Astrocyte of the spinal cord (primary cell): ENCODE measurements at regions not wholly inside any gene's neighbourhood (a gene's known extent, or its start where the extent isn't known, plus 50 kb on each side); places are given as distances from the start of the nearest gene placed in this dataset.
"Not testable (repeated sequence)": the region's sequence is repeated elsewhere in the genome, so short reads cannot be mapped to it uniquely, and the experiment has no call there.

ENCODE experiments used
- DNase-seq: peaks from one replicate; pipeline ENCODE4 v3.0.0; 2011; ENCODE audit warnings: low read depth, low spot score
- H3K4me3 ChIP-seq: 2 replicates; pipeline ENCODE4 v1.5.1; 2011; ENCODE audit warnings: low read depth, mild to moderate bottlenecking, low read length, moderate library complexity
- in situ Hi-C: cut with HindIII; loops from 2 replicates; pipeline ENCODE4 v1.10.0; 2017; ENCODE audit warnings: low sequenced_read_pairs
- TF ChIP-seq, protein P1 (sequence below): IDR thresholded peaks from 2 replicates; pipeline ENCODE4 v1.5.1; 2012; ENCODE audit warnings: low read depth, mild to moderate bottlenecking, low read length, inconsistent platforms

DNA sequence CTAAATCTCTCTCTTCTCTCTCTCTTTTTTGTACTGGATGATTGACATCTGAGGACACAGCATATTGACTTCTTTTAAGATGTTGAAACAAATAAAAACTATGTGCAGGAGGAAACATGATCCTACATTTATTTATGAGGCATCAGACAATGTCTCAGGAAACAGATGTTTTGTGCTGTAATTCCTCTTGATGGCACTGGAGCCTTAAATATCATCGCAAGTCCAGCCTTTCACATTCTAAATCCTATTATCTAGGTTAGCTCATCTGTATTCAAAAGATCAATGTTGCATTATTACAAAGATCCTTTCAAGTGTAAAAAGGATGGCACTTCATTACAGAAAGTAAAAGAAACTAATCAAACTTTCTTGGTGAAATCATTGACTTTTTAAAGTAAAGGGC, 63.9 kb downstream of the MAT2B start:
- TF ChIP-seq, protein P1, sequence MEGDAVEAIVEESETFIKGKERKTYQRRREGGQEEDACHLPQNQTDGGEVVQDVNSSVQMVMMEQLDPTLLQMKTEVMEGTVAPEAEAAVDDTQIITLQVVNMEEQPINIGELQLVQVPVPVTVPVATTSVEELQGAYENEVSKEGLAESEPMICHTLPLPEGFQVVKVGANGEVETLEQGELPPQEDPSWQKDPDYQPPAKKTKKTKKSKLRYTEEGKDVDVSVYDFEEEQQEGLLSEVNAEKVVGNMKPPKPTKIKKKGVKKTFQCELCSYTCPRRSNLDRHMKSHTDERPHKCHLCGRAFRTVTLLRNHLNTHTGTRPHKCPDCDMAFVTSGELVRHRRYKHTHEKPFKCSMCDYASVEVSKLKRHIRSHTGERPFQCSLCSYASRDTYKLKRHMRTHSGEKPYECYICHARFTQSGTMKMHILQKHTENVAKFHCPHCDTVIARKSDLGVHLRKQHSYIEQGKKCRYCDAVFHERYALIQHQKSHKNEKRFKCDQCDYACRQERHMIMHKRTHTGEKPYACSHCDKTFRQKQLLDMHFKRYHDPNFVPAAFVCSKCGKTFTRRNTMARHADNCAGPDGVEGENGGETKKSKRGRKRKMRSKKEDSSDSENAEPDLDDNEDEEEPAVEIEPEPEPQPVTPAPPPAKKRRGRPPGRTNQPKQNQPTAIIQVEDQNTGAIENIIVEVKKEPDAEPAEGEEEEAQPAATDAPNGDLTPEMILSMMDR: peak; percentile 27
- H3K4me3 ChIP-seq: no peak overlapping the region
- peak; percentile 27 for DNase-seq
- in situ Hi-C loops: no loop called here

DNA sequence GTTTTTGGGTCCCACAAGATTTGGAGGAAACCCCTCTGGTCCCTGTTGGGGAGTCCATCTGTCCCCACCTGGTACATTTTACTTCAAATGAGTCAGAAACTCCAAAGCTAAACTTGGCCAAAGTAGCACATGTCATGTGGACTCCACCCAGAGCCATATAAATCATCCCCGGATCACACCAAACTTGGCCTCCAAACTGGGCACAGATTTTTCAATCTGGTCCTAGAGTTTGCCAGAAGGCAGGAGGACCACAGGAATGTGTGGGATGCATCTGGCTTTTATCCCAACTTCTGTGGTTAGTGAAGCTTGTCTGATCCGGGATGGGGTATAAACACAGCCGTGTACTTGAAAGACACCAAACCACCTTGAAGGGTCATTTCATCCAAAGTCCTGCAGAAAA, 66.3 kb downstream of the MAT2B start:
- H3K4me3 ChIP-seq: no peak overlapping the region
- in situ Hi-C loops: no loop called here
- DNase-seq: peak; percentile 89
- TF ChIP-seq, protein P1: no peak

DNA sequence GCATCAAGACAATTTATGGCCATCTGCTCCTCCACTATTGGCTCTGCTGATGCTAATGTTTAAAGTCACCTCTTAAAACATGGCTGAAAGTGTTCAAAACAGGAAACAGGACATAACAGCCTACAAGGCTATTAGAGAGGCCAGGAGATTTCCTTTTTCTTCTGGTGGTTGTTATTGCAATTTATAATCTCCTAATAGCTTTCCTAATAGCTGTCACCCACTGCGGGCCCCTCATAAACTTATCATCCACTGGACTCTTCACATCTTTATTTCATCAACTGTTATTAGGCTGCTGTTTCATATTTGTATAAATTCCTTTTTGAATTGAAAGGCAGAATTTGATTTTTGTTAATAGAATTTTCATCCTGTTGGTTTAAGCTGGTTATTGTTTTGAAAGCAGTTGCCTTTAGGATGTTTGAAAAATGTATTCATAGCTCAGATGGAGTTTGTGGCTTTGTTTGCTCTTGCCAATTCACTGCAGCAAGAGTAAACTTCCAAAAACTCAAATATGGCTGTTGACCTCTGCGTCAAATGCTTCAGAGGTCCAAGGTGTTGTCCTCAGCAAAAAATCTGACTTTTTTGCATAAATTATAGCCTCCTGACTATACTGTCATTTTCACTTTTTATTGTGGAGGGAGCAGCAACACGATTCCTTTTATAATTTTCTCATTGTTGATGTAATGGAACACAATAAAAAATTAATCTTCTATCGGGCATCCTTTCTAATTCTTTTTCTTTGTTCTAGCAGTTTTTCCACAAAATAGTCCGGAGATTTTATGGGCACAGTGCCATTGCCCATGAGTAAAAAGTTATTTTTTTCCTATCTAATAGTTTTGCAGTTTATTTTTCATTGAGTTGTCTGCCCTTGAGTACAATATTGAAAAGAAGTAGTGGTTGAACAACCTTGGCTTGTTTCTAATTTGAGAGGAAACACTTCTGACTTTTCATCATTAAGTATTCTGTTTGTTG, 69.3 kb downstream of the MAT2B start:
- no peak for DNase-seq
- no peak overlapping the region for H3K4me3 ChIP-seq
- TF ChIP-seq, protein P1: no peak
- in situ Hi-C loops: no loop called here

DNA sequence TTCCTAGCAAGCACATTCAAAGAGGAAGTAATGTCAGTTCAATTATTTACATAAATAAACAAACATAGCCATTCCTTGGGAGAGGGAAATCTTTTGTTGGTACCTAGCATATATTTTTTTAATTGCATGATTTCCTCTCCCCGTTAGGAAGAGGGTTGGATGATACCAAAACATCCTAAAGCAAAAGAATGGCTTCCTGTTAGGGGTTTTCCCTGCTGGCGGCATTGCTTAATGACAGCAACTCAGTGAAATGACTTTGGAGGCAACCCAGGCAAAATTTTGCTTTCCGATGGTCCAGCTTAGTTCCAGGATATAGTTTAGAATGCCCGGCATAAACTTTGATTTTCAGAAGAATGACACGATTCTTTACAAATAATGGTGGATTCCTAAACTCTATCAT, 73.2 kb downstream of the MAT2B start:
- DNase-seq: no peak
- no peak overlapping the region for H3K4me3 ChIP-seq
- in situ Hi-C loops: no loop called here
- TF ChIP-seq, protein P1: no peak

DNA sequence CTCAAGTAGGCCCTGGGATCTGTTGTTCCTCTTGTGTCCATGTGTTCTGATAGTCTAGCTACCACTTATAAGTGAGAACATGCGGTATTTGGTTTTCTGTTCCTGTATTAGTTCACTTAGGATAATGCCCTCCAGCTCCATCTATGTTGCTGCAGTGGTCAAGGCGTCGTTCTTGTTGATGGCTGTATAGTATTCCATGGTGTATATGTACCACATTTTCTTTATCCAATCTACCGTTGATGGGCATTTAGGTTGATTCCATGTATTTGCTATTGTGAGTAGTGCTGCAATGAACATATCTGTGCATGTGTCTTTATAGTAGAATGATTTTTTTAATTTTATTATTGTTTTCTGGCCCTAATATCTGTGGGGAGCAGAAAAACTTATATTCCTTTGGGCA, 74.3 kb downstream of the MAT2B start:
- DNase-seq: no peak
- in situ Hi-C loops: no loop called here
- TF ChIP-seq, protein P1: no peak

DNA sequence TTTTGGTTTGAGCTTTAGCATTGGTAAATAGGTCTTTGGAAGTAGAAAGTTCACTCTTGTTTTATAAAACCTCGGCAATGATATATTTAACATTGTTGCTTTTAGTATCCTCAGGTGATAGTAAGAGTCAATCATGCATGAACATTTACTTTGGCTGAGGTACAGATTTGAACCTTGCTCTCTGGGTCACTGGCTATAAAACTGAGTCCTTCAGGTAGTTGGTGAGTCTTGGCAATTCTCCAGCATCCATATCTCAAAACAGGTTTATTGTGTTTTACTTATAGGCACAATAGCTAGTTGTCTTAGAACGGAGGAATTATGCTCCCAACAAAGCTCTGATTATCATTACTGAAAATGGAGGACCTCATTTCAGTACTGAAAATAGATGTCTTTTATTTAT, 75.1 kb downstream of the MAT2B start:
- H3K4me3 ChIP-seq: no peak overlapping the region
- in situ Hi-C loops: no loop called here
- TF ChIP-seq, protein P1: no peak
- DNase-seq: no peak

More for the DNA sequence above, 74.3 kb downstream of the MAT2B start:
- no peak overlapping the region for H3K4me3 ChIP-seq

DNA sequence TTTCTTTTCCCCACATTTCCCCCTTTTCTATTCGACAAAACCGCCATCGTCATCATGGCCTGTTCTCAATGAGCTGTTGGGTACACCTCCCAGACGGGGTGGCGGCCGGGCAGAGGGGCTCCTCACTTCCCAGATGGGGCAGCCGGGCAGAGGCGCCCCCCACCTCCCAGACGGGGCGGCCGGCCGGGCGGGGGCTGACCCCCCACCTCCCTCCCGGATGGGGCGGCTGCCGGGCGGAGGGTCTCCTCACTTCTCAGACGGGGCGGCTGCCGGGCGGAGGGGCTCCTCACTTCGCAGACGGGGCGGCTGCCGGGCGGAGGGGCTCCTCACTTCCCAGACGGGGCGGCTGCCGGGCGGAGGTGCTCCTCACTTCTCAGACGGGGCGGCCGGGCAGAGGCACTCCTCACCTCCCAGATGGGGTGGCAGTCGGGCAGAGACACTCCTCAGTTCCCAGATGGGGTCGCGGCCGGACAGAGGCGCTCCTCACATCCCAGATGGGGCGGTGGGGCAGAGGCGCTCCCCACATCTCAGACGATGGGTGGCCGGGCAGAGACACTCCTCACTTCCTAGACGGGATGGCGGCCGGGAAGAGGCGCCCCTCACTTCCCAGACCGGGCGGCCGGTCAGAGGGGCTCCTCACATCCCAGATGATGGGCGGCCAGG, 78.2 kb downstream of the MAT2B start:
- DNase-seq, H3K4me3 ChIP-seq, in situ Hi-C loops: not testable (repeated sequence)
